ENCODE measurements at regions not wholly inside any gene's neighbourhood (a gene's known extent, or its start where the extent isn't known, plus 50 kb on each side); places are given as distances from the start of the nearest gene placed in this dataset.

DNA sequence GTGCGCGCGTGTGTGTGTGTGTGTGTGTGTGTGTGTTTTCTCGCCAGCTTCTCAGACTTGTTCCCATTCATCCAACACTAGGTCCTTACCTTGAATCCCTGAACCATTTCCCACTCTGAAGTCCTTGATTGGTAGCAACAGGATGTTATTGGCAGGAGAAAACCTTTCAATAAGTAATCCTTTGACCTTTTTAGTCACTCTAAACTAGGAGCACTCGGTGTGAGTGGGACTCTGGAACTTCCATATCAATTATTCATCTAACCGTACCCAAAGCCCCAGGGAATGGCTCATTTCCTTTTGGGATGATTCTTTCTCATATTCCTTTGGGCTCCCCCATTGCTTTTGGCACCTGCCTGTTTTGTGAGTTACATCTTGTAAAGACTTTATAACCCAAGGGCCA is 140.2 kb upstream of the SPRED1 start:
- Histone ChIP-seq H3K36me3 (ENCODE audit: control insufficient read depth in 2 of 2, extremely low read depth in 1 of 2, insufficient read depth in 2 of 2, low read length in 2 of 2) (no peaks in the 10 kb centered on the region), H3K27ac (ENCODE audit: insufficient read depth, low read depth, low read length) (no peak overlapping the region), H3K4me2 (ENCODE audit: insufficient read depth, low read length) (no peak overlapping the region), H3K4me1 (ENCODE audit: control insufficient read depth, extremely low read depth, insufficient read depth, low read length) (no peaks in the 10 kb centered on the region), H3K79me2 (ENCODE audit: control insufficient read depth, insufficient read depth, low read length) (no peaks in the 10 kb centered on the region), H3K9ac (replicated peaks; ENCODE audit: extremely low read depth, insufficient read depth, low read length) (no peak overlapping the region), H2AFZ (ENCODE audit: low read depth, low read length) (no peak overlapping the region), H3K9me1 (replicated peaks; ENCODE audit: control insufficient read depth, extremely low read depth, insufficient read depth, low read length) (no peaks in the 10 kb centered on the region), H3K4me3 (replicated peaks in 1 of 3; ENCODE audit: insufficient read depth in 1 of 3, low read depth in 1 of 3, low read length in 3 of 3) (no peak overlapping the region), H3K9me3 (replicated peaks; ENCODE audit: control insufficient read depth, insufficient read depth, low read length) (no peaks in the 10 kb centered on the region), H3K27me3 (ENCODE audit: control insufficient read depth in 2 of 2, insufficient read depth in 2 of 2, low read length in 2 of 2) (peaks cover 2 to 9% of the 10 kb centered on the region in 2 experiments), H4K20me1 (replicated peaks; ENCODE audit: control insufficient read depth, extremely low read depth, insufficient read depth, low read length) (no peaks in the 10 kb centered on the region)
- DNase-seq (ENCODE audit: low read depth, low spot score) (no peak), FAIRE-seq (no peak)
- dilution Hi-C loops (cut with MboI; ENCODE audit: extremely low pct_ligation_motif_present, low sequenced_read_pairs) = no loop called here
- ChIA-PET POLR2A (no interaction called here), CTCF (interaction anchor here (1.1 to 1.4 kb wide), 2 partner anchors 15 to 28 kb away, joined by 3 to 4 read pairs; no protein-coding TSS in a partner anchor)
- intact Hi-C loops (cut with micrococcal nuclease) = no loop called here
- BruUV-seq (replicated peaks) = no TSS peak
- no peak for TF ChIP-seq FOS (IDR thresholded peaks at IDR 0.05; ENCODE audit: borderline replicate concordance, insufficient read depth, low read length)
- TF ChIP-seq GATA2 (IDR thresholded peaks at IDR 0.05; ENCODE audit: insufficient read depth, insufficient read length, low read depth, low read length) = no peak
- TF ChIP-seq JUN (IDR thresholded peaks at IDR 0.05; ENCODE audit: borderline replicate concordance, insufficient read depth, insufficient read length, low read depth) = no peak
- no peak for TF ChIP-seq MYC (IDR thresholded peaks at IDR 0.05; ENCODE audit: low read depth, low read length)
- TF ChIP-seq EZH2 (IDR thresholded peaks at IDR 0.05; ENCODE audit: borderline replicate concordance, low read depth, low read length, severe bottlenecking) = no peak
- no peak for TF ChIP-seq POLR2AphosphoS5 (IDR thresholded peaks at IDR 0.05; ENCODE audit: insufficient read depth, low read depth, low read length)
- TF ChIP-seq MAX (IDR thresholded peaks at IDR 0.05; ENCODE audit: insufficient read depth, insufficient read length) = no peak
- TF ChIP-seq CTCF (IDR thresholded peaks at IDR 0.05; ENCODE audit: extremely low read depth in 1 of 2, insufficient read depth in 1 of 2, low read depth in 1 of 2, low read length in 2 of 2) = no peak
- TF ChIP-seq POLR2A (IDR thresholded peaks at IDR 0.05; ENCODE audit: low read depth, low read length) = no peak

Measured in endothelial cell of umbilical vein (primary cell).